GM19328 (cell line): ENCODE measurements at regions not wholly inside any gene's neighbourhood (a gene's known extent, or its start where the extent isn't known, plus 50 kb on each side); places are given as distances from the start of the nearest gene placed in this dataset.
"Not testable (repeated sequence)": the region's sequence is repeated elsewhere in the genome, so short reads cannot be mapped to it uniquely, and the experiment has no call there.

Experiments used
- ATAC-seq: cut with Tn5 transposase; IDR thresholded peaks from one replicate; pipeline ENCODE4 v1.9.1; 2021; ENCODE audit warnings: mild to moderate bottlenecking, moderate library complexity; ENCODE audit not compliant: unreplicated experiment

DNA sequence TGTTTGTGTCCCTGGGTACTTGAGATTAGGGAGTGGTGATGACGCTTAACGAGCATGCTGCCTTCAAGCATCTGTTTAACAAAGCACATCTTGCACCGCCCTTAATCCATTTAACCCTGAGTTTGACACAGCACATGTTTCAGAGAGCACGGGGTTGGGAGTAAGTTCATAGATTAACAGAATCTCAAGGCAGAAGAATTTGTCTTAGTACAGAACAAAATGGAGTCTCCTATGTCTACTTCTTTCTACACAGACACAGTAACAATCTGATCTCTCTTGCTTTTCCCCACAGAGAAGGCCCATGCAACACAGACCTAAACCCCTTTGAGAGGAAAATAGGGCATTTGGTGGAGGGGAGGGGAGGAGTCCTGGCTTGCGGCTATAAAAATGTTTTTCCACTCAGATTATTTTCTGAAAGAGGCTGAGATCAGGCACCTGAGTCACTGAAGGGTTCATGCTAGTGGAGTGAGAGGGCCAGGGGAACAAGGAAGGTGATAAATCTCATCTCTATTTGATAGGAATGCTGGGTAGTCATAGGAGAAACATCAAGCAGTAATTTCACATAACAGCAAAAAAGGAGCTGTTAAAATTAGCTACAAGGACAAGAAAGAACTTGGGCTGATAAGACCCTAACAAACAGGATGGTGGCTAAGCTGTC is 136.9 kb downstream of the OR2B2 start:
- not testable (repeated sequence) for ATAC-seq

DNA sequence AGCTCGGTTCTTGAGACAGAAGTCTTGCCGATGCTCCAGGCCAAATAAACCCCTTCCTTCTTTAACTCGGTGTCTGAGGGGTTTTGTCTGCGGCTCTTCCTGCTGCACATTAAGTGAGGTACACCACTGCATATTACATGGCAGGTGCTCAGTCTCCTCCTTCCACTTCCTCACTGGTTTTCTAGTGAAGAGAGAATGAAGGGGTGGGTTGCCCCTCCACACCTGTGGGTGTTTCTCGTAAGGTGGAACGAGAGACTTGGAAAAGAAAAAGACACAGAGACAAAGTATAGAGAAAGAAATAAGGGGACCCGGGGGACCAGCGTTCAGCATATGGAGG is 138.0 kb downstream of the OR2B2 start:
- not testable (repeated sequence) for ATAC-seq

DNA sequence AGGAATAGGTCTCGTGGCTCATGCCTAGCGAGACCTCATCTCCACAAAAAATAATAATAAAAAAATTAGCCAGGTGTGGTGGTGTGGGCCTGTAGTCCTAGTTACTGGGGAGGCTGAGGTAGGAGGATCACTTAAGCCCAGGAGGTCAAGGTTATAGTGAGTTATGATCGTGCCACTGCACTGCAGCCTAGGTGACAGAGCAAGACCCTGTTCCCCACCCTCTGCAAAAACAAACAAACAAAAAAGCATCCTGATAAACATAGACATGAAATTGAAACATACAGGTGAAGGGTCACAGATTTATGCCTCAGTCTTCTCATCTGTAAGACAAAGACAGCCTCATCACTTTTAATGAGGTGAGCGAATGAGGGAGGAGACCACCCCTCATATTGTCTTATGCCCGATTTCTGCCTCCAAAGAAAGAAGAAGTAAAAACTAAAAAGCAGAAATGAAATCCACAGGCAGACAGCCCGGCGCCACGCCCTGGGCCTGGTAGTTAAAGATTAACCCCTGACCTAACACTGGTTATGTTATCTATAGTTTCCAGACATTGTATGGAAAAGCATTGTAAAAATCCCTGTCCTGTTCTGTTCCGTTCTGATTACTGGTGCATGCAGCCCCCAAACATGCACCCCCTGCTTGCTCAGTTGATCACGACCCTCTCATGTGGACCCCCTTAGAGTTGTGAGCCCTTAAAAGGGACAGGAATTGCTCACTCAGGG is 138.5 kb downstream of the OR2B2 start:
- not testable (repeated sequence) for ATAC-seq

DNA sequence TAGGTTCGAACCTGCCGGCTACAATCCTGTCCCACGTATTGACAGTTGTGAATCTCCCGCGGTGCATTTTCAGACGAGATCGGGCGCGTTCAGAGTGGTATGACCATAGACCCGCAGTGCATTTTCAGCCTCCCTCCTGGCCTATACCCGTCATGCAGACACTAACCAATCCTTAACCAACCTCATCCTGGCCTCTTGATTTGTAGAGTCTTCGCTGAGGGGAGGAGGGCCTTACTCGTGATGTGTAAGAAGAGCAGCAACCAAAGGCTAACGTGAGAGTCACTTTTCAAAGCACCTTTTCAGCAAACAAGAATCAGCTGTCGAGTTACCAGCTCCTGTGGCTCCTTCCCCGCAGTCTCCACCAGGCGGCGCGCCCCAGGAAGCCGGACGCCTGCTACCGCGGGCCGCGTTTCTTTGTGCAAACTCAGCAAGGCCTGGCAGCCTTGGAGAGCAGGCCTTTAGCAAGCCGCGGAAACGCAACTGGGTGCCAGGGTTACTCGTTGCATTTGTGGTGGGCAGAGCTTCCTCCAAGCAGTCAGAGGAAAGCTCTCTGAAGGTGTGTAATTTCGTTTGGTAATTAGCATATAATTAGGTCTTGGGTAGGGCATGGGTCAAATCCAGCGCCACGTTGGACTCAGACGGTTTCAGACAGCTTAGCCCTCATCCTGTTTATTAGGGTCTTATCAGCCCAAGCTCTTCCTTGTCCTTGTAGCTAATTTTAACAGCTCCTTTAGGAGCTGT is 139.8 kb downstream of the OR2B2 start:
- peak; percentile 70 for ATAC-seq

DNA sequence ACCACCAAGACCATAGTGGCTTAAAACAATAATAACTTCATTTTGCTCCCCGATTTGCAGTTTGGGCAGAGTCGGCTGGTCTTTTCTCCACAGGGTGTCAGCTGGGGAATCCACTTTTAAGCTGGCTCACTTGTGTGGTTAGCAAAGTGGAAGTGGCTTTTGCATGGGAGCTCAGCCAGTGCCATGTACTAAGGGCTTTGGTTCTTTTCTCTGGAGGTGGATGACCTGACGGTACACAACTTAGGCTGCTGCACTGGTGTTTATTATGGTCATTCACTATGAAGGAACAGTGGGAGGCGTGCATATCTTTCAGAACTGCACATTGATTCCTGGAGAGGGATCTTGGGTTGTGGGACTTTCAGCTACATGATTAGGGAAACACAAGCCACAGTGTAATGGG is 141.0 kb downstream of the OR2B2 start:
- ATAC-seq: no peak

DNA sequence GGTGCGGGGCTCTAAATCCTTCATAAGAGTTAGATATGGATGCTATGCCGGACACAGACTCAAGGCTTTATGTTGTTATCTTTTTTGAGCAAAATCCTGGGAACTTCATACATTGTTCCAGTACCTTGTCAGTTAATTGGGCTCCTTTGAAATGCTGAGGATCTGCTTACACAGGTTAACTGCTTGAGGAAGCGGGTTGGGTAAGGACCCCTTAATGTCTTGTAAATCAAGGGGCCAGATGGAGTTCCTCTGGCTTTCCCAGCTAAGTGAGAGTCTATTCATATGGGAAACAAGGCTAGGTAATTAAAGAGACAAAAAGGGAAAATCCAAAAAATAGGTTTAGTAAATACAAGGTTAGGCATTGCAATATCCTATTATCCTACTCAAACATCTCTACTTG is 141.5 kb downstream of the OR2B2 start:
- ATAC-seq: no peak

DNA sequence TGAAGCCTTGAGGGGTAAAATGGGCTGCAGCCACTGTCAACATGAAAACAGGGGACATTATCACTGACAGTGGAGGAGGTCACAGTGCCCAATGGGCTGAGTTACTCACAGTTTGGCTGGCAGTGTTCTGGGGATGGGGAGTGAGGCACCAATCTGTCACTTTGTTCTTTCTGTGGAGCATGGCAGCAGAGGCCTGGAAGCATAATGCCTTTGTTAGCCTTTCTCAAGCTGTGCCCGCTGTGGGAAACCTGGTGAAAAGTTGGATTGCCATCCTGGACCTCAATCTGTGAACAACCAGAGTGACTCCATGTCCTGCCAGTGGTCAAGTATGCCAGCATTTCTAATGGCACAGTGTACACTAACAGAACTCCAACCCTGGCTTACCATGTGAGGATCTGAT is 143.6 kb downstream of the OR2B2 start:
- ATAC-seq: no peak

DNA sequence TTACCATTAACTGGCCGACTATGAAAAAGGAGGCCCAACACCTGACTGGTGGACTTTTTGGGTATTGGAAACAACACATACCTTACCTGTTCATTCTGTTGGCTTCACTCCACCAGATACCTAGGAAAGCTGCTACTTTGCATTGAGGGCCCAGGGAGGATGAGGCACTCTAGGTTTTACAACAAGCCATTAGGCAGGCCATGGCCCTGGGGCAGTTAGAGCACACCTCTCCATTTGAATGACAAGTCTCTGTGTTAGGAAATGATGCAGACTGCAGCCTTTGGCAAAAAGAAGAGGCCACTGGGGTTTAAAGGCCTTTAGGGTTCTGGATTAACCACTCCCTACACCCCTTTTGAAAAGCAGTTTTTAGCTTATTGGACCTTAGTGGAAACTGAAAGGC is 144.3 kb downstream of the OR2B2 start:
- no peak for ATAC-seq

DNA sequence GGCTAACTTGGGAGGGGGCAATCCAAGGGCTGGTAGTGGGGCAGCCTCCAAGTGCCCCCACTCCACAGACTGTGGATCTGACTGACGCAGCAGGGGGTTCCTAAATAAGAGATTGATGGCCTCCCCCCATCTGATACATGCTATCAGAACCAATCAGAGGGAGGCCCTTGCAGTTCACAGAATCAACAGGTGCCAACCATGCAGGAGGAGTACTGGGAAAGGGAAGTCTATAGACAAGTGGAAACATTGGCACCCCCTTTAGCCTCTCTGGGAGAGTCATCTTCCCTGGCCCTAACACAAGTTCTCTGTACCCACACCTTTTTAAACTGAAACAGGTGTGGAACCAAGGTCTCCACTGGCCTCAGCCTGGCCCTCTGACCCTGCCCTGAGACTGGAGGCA is 145.8 kb downstream of the OR2B2 start:
- no peak for ATAC-seq

DNA sequence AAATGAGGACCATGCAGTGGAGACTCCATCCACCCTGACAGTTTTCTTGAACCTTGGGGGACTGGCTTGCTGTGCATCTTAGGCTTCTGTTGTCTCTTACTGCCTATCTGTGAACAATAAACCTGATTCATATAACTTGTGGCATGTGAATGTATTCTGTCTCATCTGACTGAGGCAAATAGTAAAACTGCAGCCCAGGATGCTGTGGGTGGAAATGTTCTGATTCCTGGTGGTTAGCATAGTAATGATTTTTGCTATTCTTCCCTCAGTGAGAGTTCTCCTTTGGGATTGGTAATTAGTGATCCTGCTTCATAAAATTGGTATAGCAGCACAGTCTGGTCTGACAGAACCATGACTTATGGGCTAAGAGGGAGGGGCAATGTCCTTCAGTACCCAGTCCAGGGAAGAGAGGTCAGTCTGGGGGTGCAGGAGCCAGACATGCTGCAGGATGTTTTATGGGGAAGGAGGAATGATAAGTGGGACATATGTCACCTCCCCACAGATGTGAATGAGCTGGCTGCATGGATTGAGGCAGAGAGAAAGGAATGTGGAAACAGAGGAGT is 147.1 kb downstream of the OR2B2 start:
- no peak for ATAC-seq

DNA sequence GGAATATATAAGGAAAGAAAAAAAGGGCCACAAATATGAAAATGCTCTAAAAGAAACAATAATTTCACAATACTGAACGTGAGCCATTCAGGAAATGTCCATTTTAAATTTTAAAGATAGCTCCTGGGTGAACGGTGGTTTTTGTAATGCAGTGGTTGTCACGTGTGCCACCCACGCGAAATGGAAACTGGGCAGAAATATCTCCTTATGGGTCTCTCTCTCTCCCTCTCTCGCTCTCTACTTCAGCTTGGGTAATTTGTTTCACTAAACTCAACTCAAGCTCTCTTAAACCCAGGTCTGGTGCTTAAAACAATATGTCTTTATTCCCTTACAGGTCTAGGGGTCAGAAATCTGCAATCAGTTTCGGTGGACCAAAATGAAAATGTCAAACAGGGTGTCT is 150.8 kb downstream of the OR2B2 start:
- ATAC-seq: no peak

DNA sequence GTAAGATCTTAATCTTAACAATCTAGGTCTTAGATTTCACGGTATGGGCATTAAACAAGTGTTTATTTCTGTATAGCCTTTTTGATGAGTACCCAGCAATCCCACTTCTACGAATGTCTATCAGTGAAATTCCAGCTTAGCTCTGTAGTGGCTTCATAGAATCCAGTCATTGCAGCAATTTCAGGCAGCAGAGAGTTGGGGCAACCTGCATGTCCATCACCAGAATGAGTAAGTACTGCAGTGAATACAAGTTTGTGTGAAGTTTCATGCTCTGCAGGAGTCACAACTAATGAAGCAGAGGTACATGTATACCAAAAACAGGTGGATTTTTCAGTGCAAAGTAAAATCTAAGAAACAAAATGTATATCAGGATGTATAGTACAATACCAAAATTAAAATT is 151.7 kb downstream of the OR2B2 start:
- ATAC-seq: no peak

DNA sequence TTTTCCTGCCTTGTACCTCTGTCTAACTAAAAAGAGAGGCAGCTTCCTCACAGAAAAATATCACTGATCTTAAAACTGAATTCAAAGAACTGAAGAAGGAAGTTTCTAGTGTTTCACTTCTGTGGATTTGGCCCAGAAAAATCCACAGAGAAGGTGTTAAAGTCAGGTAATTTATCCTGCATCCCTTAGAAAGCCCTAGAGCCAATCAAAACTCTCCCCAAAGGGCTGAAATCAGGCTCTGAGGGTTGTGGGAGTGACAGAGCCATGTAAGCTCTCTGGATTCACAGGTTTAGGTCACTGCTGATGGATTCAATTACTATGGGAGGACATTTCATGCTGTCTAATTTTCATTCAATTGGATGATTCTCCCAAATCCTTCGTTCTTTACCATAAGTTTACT is 152.3 kb downstream of the OR2B2 start:
- no peak for ATAC-seq

DNA sequence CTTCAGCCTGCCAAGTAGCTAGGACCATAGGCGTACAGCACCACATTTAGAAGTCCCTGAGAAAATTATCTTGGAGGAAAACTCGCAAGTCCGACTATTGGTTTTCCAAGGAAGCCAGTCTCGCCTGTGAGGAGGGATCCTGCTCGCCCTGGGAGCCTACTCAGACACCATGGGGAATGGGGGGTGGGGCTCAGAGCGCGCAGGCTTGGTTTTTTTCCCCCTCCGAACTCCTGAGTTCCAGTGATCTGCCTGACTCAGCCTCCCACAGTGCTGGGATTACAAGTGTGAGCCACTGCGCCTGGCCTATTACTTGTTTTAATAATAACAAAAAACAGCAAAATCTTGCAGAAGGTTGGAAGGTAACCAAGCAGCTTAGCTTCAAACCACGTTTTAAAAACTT is 153.7 kb downstream of the OR2B2 start:
- no peak for ATAC-seq

DNA sequence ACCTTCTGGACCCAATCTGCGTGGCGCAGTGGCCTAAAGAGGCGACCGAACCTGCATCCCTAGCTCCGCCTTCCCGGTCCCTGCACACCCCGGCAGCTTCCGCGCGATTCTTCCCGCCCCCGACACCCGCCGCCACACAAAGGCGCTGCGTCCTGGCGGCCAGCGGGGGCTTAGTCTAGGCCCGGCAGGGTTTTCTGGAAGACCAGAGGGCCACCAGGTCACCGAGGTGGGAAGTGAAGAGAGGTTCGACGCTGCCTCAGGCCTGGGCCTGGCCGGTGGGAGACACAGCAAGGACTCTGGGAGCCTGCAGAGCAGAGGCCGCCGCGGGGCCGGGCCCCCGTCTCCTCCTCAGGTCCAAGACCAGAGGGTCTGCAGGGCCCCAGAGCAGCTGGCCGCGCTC is 154.9 kb downstream of the OR2B2 start:
- no peak for ATAC-seq

DNA sequence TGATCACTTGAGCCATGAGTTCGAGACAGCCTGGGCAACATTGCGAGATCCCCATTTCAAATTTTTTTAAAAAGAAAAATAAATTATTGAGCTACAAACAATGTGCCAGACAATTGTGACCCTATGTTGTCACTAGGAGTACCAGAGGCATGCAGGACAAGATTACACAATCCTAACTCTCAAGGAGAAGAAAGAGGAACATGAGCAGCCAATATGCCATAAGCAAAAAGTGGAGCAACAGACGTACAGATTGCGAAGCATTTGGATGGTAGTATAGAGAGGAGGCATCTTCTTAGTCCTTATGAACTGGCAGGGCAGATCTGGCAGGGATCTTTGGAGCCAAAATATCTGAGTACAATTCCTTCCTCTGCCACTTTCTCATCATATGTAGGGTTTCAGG is 156.4 kb downstream of the OR2B2 start:
- ATAC-seq: no peak

DNA sequence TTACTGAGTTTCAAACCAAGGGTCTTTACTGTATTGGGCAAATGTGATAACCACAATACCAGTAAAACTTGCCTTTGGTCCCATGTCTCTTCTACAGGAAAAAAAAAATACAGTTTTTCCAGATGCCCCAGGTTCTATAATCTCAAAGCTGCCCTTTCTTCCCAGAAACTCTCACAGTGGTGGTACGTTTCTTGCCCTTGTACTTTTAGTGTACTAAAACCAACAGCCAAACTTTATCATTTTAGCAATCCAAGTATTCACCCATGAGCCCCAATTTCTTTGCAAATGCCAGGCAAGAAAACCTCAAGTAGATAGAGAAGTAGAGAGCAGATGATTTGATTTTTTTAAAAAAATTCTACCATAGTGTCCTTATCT is 157.8 kb downstream of the OR2B2 start:
- no peak for ATAC-seq

DNA sequence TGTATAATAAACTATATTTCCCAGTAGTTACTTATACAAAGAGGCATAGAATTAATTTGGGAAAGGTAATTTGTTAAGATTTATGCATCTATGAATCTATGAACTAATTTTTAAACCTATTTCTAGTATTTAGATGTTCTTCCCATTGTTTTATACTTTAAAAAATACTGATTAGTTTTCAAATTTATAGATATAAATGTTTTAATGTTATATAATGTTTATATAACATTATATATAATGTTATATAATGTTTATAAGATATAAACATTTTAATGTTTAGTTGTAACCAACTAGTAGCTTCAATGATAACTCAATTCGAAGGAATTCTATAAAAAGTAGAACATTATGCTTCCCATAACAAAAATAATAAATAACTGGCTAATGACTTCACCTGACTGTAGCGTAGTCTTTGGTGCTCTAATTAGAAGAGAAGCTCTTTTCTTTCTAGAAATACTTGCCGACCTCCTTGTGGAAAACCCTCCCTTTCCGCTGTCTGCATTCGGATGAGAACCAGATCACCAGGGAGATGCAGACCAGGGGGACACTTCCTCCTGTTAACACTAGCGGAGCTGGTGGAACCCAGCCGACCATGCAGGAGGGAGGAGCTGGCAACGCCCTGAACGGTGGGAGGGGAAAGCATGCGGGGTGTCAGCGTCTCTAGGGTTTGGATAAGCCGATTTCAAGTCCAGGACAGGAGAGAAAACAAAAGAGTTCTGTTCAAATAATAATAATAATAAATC is 158.4 kb downstream of the OR2B2 start:
- peak; percentile 47 for ATAC-seq

DNA sequence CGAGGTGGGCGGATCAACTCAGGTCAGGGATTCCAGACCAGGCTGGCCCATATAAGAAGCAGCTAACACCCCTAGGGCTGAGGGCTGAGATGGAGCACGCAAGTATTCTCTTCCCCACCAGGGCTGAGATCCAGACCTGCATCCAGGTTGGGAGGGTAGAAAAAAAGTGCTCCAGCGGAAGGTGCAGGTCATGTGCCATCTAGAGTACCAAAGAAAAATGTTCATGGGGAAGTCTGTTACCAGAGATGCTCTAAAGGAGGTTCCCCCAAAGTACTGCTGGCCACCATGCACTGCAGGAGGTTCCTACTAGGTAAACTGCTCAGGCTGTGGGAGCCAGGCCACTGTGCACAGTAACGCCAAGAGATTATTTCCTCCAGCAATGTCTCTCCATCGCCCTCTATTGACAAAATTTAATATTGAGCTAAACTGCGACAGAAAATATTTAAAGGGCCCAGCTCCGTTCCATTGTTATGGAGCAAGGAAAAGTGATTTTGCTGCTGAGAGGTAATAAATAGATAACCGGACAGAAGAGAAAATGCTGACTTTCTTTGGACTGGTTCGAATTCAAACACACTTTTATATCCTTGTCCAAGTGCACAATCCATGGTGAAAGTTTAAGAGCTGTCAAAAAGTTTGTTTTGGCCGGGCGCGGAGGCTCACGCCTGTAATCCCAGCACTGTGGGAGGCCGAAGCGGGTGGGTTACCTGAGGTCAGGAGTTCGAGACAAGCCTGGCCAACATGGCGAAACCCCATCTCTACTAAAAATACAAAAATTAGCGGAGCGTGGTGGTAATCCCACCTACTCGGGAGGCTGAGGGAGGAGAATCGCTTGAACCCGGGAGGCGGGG is 159.9 kb downstream of the OR2B2 start:
- no peak for ATAC-seq

DNA sequence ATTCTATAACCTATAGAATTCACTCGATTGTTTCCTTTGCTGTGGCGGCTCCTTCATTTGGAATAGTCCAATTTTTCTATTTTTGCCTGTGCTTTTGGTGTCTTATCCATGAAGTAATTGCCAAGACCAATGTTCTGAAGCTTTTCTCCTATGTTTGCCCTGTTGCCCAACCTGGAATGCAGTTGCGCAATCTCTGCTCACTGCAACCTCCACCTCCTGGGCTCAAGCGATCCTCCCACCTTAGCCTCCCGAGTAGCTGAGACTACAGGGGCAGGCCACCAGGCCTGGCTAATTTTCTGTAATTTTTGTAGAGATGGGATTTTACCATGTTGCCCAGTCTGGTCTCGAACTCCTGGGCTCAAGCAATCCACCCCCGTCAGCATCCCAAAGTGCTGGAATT is 163.5 kb downstream of the OR2B2 start:
- no peak for ATAC-seq
